Neural crest cell (in vitro differentiated cells): ENCODE measurements at regions not wholly inside any gene's neighbourhood (a gene's known extent, or its start where the extent isn't known, plus 50 kb on each side); places are given as distances from the start of the nearest gene placed in this dataset.
"Not testable (repeated sequence)": the region's sequence is repeated elsewhere in the genome, so short reads cannot be mapped to it uniquely, and the experiment has no call there.

Source experiments
- DNase-seq: peaks from one replicate; pipeline ENCODE4 v3.0.0; 2021; ENCODE audit warnings: low read depth, mixed read lengths, low spot score
- H3K27ac Mint-ChIP-seq: one replicate; pipeline ENCODE4 v1.8.0; 2021; ENCODE audit warnings: mild to moderate bottlenecking, mixed read lengths; ENCODE audit not compliant: unreplicated experiment
- H3K27me3 Mint-ChIP-seq: 2 replicates; pipeline ENCODE4 v1.8.0; 2021; ENCODE audit warnings: low read depth, mild to moderate bottlenecking, mixed read lengths
- H3K36me3 Mint-ChIP-seq: 2 replicates; pipeline ENCODE4 v1.8.0; 2021; ENCODE audit warnings: low read depth, mild to moderate bottlenecking, mixed read lengths
- H3K4me1 Mint-ChIP-seq: 2 replicates; pipeline ENCODE4 v1.8.0; 2021; ENCODE audit warnings: mixed read lengths
- H3K4me3 Mint-ChIP-seq: one replicate; pipeline ENCODE4 v1.8.0; 2021; ENCODE audit warnings: mild to moderate bottlenecking, mixed read lengths
- H3K9me3 Mint-ChIP-seq: 2 replicates; pipeline ENCODE4 v1.8.0; 2021; ENCODE audit warnings: mixed read lengths
- TF ChIP-seq, protein P1 (sequence below): fragments of 200-600 bp; sonication (generic); conservative IDR thresholded peaks from 2 replicates; pipeline ENCODE4 v1.5.0; 2021; ENCODE audit warnings: antibody characterized with exemption, mild to moderate bottlenecking

GRCh38 chr12:88814779-88815178 is 234.5 kb upstream of the KITLG start:
- H3K4me3 Mint-ChIP-seq, result no peak overlapping the region
- H3K9me3 Mint-ChIP-seq, result peaks cover 2% of the 10 kb centered on the region
- H3K27ac Mint-ChIP-seq, result no peak overlapping the region
- H3K36me3 Mint-ChIP-seq, result no peaks in the 10 kb centered on the region
- no peaks in the 10 kb centered on the region for H3K27me3 Mint-ChIP-seq
- no peak for DNase-seq
- peaks cover 15% of the 10 kb centered on the region for H3K4me1 Mint-ChIP-seq
- TF ChIP-seq, protein P1, sequence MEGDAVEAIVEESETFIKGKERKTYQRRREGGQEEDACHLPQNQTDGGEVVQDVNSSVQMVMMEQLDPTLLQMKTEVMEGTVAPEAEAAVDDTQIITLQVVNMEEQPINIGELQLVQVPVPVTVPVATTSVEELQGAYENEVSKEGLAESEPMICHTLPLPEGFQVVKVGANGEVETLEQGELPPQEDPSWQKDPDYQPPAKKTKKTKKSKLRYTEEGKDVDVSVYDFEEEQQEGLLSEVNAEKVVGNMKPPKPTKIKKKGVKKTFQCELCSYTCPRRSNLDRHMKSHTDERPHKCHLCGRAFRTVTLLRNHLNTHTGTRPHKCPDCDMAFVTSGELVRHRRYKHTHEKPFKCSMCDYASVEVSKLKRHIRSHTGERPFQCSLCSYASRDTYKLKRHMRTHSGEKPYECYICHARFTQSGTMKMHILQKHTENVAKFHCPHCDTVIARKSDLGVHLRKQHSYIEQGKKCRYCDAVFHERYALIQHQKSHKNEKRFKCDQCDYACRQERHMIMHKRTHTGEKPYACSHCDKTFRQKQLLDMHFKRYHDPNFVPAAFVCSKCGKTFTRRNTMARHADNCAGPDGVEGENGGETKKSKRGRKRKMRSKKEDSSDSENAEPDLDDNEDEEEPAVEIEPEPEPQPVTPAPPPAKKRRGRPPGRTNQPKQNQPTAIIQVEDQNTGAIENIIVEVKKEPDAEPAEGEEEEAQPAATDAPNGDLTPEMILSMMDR, result no peak

GRCh38 chr12:88812610-88813009 is 232.3 kb upstream of the KITLG start:
- H3K9me3 Mint-ChIP-seq, result peaks cover 2% of the 10 kb centered on the region
- H3K36me3 Mint-ChIP-seq, result no peaks in the 10 kb centered on the region
- no peak overlapping the region for H3K4me3 Mint-ChIP-seq
- TF ChIP-seq, protein P1, result no peak
- H3K27ac Mint-ChIP-seq, result no peak overlapping the region
- peaks cover 15% of the 10 kb centered on the region for H3K4me1 Mint-ChIP-seq
- DNase-seq, result no peak
- H3K27me3 Mint-ChIP-seq, result no peaks in the 10 kb centered on the region

GRCh38 chr12:88810806-88811205 is 230.5 kb upstream of the KITLG start:
- no peaks in the 10 kb centered on the region for H3K36me3 Mint-ChIP-seq
- H3K27me3 Mint-ChIP-seq, result no peaks in the 10 kb centered on the region
- DNase-seq, result no peak
- no peak overlapping the region for H3K4me3 Mint-ChIP-seq
- H3K9me3 Mint-ChIP-seq, result peaks cover 3% of the 10 kb centered on the region
- TF ChIP-seq, protein P1, result no peak
- H3K27ac Mint-ChIP-seq, result no peak overlapping the region
- H3K4me1 Mint-ChIP-seq, result peaks cover 5% of the 10 kb centered on the region

DNA sequence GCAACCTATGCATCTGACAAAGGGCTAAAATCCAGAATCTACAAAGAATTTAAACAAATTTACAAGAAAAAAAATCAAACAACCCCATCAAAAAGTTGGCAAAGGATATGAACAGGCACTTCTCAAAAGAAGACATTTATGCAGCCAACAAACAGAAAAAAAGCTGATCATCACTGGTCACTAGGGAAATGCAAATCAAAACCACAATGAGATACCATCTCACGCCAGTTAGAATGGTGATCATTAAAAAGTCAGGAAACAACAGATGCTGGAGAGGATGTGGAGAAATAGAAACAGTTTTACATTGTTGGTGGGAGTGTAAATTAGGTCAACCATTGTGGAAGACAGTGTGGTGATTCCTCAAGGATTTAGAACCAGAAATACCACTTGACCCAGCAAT is 229.6 kb upstream of the KITLG start:
- H3K27me3 Mint-ChIP-seq, H3K9me3 Mint-ChIP-seq, H3K4me3 Mint-ChIP-seq, DNase-seq, H3K36me3 Mint-ChIP-seq, H3K4me1 Mint-ChIP-seq: not testable (repeated sequence)
- H3K27ac Mint-ChIP-seq, result peak overlapping the region; percentile 20

GRCh38 chr12:88805692-88806091 is 225.4 kb upstream of the KITLG start:
- DNase-seq, result no peak
- TF ChIP-seq, protein P1, result no peak
- Mint-ChIP-seq H3K27me3 (no peaks in the 10 kb centered on the region), H3K27ac (no peak overlapping the region), H3K4me3 (no peak overlapping the region), H3K9me3 (peaks cover 4% of the 10 kb centered on the region), H3K36me3 (no peaks in the 10 kb centered on the region), H3K4me1 (no peaks in the 10 kb centered on the region)

- H3K27ac Mint-ChIP-seq, result no peak overlapping the region
- H3K36me3 Mint-ChIP-seq, result no peaks in the 10 kb centered on the region
- no peaks in the 10 kb centered on the region for H3K27me3 Mint-ChIP-seq
- no peaks in the 10 kb centered on the region for H3K4me1 Mint-ChIP-seq
- DNase-seq, result no peak
- no peak overlapping the region for H3K4me3 Mint-ChIP-seq
- H3K9me3 Mint-ChIP-seq, result peaks cover 4% of the 10 kb centered on the region
- TF ChIP-seq, protein P1, result no peak
These were observed 225.0 kb upstream of the KITLG start for GRCh38 chr12:88805286-88805685.
